ENCODE measurements at regions not wholly inside any gene's neighbourhood (a gene's known extent, or its start where the extent isn't known, plus 50 kb on each side); places are given as distances from the start of the nearest gene placed in this dataset.

- TF ChIP-seq CTCF (IDR thresholded peaks at IDR 0.05; ENCODE audit: borderline replicate concordance, extremely low read depth, low read length, poor library complexity, severe bottlenecking) (no peak), EZH2 (IDR thresholded peaks at IDR 0.05; ENCODE audit: borderline replicate concordance, low read depth, low read length, severe bottlenecking) (no peak)
Observed at GRCh38 chr7:20958572-20958971, 171.9 kb upstream of the SP8 start.

All from DND-41 (cell line).